GM19238 (cell line): ENCODE measurements at regions not wholly inside any gene's neighbourhood (a gene's known extent, or its start where the extent isn't known, plus 50 kb on each side); places are given as distances from the start of the nearest gene placed in this dataset.

Experiments
- DNase-seq: peaks from one replicate; pipeline ENCODE4 v3.0.0; 2011; ENCODE audit warnings: low spot score; ENCODE audit not compliant: insufficient read length

DNA sequence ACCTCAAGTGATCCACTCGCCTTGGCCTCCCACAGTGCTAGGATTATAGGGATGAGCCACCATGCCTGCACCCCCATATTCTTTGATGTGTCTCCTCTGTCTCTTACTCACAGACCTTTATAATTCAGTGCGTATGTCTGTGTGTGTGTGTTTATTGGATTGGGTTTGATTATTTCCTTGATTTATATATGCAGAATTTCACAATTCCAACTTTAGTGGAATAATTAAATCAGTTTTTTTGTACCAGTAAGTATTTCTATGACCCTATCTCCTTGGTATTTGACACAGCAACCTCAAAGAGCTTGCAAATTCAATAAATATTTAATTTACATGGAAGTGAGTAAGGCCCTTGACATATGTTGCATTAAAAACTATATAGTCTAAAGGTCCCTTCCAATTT, 333.9 kb upstream of the ADAMTS5 start:
- DNase-seq = no peak

DNA sequence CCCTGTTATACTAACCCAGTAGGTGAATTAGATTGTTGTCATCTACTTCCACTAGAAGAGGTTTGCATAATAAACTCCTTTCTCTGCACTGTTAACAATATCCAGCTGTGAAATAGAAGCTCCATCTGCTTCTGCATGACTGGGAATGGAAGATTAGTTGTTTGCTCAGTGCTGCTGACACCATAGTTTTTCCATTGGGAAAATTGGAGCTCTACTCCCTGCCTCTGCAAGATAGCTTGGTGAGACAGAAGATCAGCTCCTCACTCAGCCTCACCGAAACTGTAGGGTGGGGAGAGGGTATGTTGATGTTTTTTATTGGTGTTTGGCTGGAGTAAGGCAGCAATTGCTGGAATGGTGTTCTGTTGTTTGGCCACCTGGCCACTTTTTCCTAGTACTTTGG, 331.6 kb upstream of the ADAMTS5 start:
- no peak for DNase-seq

DNA sequence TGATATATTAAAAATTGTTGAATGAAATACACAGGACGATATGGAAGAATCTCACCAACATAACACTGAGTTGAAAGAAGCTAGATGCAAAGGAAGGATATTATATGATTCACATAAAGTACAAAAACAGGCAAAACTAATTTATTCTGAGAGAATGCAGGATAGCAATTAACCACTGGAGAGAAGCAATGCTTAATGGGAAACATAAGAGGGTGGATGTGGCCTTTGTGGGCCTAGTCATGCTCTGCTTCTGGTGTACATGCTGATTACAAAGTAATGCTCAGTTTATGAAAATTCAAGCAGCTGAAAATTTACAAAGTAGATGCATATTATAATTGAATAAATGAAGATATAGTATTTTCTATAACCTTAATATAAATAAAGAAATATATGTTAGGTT, 326.4 kb upstream of the ADAMTS5 start:
- DNase-seq = no peak

DNA sequence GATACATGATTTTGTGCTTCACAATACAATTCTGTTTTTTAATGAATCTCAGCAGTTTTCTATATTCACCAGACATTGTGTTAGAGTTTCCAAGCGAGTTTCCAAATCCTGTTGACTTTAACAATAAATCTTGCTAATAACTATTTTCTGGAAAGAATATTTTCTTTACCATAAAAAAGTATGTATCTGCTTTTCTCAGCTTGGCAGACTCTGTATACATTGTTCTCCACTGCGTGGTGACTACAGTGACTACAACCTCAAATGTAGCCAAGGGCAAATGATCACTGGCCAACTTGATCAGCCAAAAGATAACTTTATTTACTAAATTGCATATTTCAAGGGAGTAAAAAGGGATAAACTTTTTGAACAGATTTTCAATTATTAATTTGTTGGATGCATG, 325.9 kb upstream of the ADAMTS5 start:
- no peak for DNase-seq

DNA sequence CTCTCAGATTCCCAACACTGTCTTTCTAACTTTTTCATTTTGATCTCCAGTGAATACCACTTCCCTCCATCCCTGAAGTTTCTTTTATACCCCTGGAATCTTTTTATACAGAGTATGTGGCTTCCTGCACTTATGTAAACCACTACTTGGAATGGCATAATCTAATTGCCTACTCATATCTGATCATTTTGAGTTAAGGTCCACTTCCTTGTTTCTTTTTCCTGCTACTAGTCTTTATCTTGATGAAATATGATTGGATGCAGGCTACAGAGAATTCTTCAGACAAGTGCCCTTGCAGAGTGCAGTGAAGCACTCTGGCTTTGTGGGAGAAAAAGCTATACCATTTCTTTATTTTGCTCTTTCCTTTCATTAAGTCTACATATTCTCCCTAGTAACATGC, 325.3 kb upstream of the ADAMTS5 start:
- no peak for DNase-seq

DNA sequence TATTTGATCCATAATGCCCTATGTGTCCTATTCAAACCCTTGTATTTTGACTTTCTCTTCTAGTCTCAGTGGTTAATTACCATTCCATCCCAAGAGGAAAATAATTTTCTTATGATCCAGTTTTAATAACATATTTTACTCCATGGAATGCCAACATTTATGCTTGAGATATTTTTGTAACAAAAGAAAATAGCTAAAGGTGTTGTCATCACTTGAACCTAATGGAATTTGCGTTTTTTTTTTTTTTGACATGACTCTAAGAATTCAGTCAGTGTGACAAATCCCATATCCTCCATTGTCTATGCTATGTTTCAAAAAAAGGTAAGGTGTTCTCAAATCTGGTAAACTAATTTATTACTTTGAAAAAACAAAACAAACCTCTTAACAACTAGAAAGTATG, 324.1 kb upstream of the ADAMTS5 start:
- DNase-seq = no peak

DNA sequence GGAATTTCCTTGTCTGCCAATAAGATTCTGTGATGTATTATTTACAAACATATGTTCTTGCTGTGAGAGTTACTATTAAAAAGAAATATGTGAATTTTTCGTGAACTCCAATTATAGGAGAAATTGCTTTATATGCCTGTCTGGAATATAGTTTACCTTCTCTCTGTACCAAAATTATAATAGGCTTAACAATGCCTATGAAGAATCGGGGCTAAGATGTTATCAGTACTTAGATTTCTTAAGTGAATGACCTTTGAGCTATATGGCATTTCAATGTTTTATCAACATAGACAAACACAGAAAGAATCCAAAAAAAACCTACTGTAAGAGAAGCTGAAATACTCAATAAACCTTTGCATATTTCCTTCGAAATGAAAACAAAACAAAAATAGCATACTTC, 323.1 kb upstream of the ADAMTS5 start:
- no peak for DNase-seq

DNA sequence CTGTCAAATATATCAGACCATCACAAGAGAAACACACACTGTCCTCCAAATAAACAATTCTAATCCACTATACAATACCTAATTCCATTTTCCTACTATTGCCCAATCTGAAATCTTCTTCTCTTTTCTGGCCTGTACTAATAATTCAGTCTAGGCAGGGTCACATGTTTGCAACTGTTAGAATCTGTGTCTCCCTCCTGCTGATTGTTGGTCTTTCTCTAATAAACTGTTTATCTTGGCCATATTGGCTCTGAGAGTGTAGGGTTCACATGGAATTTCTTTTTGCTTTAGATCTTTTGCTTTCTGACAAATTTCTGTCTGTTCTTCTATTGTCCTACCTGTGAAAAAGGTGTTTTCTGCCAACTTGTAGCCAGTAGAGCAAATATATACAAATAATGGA, 319.9 kb upstream of the ADAMTS5 start:
- no peak for DNase-seq

DNA sequence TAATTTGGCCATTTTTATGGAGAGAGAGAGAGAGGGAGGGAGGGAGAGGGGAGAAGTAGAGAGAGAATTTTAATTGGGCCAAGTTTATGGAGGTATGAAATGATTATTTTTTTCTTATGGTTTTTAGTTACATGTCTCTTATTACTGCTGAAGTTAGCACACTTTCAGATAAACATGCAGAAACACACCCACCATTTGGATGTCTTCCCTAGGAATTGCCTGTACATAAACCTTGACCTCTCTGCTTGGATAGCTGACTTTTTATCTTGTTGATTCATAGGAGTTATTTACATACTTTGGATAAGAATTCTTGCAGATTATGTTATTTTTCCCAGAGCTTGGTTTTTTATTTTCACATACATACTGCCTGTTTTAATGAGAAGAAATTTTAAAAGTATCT, 310.2 kb upstream of the ADAMTS5 start:
- no peak for DNase-seq

DNA sequence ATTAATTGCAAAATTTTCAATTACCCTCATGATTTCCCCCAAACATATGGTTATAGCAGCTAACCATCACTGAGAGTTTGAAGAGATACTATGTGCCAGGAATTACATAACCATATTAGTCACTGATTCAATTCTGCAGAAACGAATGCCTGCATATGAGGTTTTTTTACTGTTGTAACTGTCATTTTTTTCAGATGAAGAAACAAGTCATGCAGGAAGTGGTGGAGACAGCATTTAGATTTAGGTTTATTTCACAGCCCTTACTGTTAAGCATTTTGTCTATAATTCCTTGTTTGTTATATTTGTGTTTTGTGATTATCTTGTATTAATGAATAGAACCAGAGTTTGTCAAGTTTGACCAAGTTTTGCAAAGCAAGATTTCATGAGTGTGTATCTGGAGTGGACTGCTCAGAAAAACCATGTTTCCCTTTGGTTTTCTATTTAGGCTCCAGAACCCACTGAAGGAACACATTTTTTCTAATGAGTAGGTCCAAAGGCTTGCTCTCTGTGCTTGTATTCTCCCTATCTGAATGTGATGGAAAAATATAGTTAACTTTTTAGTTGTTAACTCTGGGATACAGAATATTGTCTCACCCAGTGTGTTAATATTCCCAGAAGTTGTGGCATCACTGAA, 308.5 kb upstream of the ADAMTS5 start:
- no peak for DNase-seq

DNA sequence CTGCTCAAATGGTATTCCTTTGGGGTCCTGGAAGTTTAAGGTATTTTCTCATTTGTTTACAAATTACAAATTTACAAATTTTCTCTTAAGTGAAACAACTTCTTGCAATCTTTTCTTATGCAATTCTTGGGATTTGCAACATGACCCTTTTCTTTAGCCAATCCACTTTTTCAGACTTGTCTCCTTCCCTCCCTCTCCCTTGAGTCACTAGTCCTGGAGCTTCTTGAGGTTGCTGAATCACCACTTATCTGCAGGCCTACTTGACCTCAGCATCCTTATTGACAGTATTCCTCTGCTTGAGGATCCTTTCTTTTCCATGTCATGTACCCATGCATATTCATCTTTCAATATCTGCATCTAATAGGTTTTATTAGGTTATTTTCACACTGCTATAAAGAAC, 302.8 kb upstream of the ADAMTS5 start:
- DNase-seq = no peak

DNA sequence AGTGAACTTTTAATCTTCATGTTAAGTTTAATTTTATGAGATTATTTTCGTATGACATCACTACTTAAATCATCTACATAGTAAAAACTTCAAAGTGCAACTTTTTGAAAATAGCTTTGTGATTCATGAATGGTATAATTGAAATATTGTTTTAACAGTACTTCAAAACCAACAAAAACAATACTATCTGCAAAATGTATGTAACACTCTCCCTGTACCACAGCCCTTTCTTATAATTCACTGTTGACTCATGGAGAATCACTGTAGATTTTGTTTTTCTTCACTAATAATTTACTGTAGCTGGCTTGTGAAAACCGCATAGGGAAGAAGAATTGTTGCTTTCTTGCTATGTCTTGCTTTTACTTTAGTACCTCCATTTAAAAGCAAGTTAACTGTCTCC, 301.4 kb upstream of the ADAMTS5 start:
- DNase-seq = no peak

DNA sequence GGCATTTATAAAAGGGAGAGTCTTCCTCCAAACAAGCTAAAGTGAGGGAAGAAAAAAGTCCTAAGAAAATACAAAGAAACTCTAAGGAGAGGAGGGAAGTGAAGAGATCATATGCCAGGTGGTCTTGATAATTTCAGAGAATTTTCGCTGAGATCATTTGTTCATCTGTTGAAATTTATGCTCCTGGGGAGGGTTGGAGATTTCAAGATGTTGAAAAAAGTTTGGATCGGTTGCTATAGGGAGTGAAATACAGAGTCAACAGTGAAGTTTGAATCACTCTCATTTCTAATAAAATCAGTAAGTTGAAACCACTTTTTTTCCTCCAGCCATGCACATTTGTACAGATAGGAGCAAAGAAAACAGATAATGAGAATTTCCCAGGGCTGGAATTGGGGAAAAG, 299.1 kb upstream of the ADAMTS5 start:
- no peak for DNase-seq

DNA sequence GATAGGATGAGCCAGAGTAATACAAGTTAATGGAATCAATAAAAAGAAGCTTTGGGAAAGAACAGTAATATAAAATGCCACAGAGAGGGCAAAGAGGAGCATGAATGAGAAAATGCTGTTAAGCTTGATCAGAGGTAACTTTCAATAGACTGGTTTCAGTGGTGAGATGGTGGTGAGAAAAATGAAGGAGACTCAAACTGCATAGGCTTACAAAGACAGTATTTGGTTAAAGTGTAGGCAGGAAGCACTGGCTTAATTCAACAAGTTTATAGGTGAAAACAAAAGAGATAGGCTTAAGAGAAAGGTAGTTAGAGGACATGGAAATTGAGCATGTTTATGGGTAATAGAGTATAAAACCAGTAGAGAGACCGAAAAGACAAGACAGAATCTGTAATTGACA, 298.6 kb upstream of the ADAMTS5 start:
- DNase-seq = no peak

DNA sequence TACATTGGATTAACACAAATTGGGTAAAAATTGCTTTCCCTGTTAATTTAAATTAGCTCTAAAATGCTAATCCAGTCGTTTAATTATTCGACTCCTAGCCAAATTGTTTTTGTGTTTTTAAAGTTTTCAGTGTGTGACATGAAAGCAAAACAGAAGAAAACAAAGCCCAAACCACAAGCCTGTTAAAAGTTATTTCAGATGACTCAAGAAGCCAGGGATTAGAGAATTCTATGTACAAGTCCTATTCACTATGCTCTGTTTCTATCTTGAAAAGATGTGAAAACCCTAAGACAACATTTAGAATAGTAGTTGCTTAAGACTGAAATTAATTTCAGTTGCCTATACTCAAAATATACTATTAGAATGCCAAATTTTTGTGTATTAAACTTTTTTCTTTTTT, 294.8 kb upstream of the ADAMTS5 start:
- DNase-seq = no peak

DNA sequence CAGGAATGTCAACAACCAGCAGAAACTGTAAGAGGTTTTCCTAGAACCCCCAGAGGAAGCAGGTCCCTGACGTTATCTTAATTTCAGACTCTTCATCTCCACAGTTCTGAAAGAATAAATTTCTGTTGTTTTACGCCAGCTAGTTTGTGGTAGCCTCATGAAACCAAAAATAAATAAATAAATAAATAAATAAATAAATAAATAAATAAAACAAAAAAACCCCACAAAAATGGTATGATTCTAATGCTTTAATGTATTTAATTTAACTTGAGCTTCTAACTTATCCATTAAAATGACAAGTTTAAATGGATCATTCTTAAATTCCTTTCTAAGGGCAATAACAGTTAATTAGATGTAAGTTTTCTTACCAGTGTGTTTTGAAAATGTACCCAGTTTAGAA, 293.8 kb upstream of the ADAMTS5 start:
- no peak for DNase-seq

DNA sequence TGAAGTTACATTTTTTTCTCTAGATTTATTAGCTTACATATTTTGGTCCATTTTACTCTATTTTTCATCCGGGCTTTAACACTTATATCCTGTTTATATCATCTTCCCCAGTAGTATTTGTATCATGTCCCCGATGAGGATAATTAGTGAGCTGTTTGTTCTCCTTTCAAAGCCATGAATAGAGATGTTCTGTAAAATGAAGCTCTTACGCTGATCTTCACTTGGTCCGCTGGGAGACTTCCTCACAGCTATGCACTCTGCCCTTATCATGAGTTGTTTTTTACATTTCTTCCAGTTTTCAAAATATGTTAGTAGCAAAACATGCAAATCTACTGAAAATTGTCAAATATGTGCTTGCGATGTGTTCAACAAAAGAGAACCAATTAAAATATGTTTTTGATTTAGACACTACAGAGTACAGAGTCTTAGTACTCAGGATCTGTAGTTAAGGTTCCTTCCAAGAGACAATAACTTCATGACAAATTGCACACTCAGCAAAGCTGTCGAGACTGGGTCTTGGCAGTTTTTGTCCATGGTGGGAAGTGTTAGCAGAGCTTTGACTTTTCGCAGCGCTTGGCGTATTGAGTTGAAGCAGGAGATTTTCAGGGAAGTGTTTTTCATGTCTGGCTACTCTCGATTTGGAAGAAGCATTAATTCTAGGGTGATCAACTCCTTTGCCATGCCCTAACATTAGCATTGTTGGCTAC, 292.0 kb upstream of the ADAMTS5 start:
- no peak for DNase-seq

DNA sequence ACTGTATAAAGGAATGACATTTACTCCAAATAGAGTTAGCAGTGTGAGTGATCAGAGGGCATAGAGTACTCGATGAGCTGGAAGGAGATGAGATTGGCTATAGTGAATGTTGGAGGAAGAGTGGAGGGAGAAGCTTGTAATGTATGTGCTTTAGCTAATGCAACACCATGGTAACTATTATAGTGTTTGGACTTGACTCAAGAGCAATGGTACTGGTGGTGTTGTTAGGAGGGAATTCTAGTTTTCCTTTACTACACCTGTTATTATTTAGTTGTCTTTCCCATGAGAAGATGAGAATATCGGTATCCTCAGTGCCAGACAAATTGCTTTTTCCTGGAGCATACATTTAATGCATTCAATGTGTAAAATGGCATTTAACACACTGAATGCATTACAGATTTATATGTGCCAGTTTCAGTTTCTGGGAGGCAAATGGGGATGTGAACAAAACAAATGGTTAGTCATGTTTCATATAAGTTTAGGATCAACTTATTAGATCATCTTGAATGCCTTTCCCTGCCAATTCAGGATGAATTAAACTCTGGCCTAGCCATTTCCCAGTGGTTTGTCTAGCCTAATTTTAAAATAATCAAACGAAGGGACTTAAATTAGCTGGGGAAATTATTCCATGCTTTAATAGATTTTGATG, 291.1 kb upstream of the ADAMTS5 start:
- DNase-seq = no peak

DNA sequence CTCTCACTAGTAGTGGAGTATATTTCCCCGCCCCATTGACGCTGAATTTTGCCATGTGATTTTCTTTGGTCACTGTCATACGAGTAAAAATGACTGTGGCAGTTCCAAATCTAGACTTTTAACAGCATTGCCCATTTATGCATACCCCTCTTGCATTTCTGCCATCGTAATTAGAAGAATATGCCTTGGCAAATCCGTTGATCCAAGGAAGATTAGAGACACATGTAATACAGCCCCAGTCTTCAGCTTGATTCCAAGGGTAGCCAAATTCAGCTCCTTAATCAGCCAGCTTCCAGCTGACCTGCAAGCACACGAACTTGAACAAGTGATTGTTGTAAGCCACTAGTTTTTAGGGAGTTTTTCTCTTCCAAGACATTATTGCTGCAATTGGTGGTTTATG, 290.3 kb upstream of the ADAMTS5 start:
- no peak for DNase-seq

DNA sequence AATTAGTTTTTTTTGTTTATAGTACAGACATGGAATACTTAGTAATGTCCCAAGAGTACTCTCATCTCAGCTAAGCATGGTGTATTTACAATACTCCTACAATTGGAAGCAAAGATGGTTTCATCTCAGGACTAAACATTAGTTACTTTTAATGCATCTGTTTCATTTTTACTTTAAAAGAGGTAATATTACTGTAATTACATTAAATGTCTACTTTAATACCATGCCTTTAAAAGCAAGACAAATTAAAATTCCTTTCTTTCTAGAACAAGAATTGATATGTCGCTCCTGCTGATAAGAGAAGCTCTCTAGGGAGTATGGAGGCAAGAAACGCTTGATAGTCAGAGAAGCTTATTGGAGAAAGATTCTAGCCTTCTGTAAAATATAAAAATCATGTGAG, 284.9 kb upstream of the ADAMTS5 start:
- DNase-seq = no peak

DNA sequence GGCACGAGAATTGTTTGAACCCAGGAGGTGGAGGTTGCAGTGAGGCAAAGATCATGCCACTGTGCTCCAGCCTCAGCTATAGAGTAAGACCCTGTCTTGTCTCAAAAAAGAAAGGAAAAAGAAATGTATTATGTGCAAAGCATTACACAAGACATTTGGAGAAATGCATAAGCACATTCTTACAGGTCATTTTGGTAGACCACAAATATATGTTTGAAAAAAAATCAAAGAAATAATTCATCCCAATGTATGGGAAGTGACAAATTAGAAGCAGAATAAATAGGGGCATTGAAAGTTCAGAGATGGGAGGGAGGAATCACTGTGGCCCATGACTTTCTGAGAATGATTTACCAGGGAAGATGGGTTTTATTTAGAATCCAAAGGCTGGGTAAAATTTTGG, 283.5 kb upstream of the ADAMTS5 start:
- no peak for DNase-seq

DNA sequence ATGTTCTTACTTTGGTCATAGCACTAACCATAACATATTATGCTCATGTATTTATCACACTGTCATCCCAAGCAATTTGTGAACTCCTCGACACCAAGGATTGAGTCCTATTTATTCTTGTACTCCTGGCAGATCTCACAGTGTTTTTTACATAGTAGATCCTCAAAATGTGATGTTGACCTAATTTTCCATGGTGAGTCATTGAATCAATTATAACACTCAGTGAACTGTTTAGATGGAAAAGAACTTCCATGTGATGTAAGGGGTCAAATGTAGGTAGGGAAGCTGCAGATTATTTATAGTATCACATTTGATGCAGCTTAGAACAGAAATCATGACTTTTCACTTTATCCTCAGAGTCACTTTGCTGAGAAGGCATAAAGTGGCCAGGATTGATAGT, 281.9 kb upstream of the ADAMTS5 start:
- DNase-seq = no peak

DNA sequence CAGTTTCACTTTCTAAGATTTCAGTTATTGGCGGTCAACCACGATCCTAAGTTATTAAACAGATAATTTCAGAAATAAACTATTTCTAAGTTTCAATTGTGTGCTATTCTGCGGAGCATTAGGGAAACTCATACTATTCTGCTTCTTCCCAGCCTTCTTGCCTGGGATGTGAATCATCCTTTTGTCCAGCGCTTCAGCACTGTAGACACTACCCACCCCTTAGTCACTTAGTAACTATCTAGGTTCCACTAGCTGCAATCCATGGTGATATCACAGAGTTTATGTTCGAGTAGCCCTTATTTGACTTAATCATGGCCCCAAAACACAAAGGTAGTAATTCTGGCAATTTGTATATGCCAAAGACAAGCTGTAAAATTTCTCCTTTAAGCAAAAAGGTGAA, 279.9 kb upstream of the ADAMTS5 start:
- DNase-seq = no peak
